Spinal cord (tissue), 9 donors: ENCODE measurements at regions not wholly inside any gene's neighbourhood (a gene's known extent, or its start where the extent isn't known, plus 50 kb on each side); places are given as distances from the start of the nearest gene placed in this dataset.

Experiments
- DNase-seq, 6 donors: peaks; one replicate each; pipeline versions ENCODE4 v3.0.0 to v3.0.0-alpha.2; 2013 to 2015; ENCODE audit warnings: low spot score in 6 of 6, low read depth in 4 of 6
- H3K27ac ChIP-seq: one replicate; pipeline ENCODE4 v1.5.1; 2013; ENCODE audit warnings: low read depth, low read length, control low read depth
- H3K27me3 ChIP-seq: one replicate; pipeline ENCODE4 v1.6.1; 2013; ENCODE audit warnings: low read length; ENCODE audit not compliant: control insufficient read depth, insufficient read depth
- H3K36me3 ChIP-seq: one replicate; pipeline ENCODE4 v1.6.1; 2013; ENCODE audit warnings: low read length; ENCODE audit not compliant: control insufficient read depth, insufficient read depth
- H3K4me1 ChIP-seq: one replicate; pipeline ENCODE4 v1.6.1; 2013; ENCODE audit warnings: low read length; ENCODE audit not compliant: control insufficient read depth, insufficient read depth
- H3K4me3 ChIP-seq: one replicate; pipeline ENCODE4 v1.5.1; 2013; ENCODE audit warnings: low read depth, low read length, control low read depth
- H3K9me3 ChIP-seq: one replicate; pipeline ENCODE4 v1.6.1; 2013; ENCODE audit warnings: low read length; ENCODE audit not compliant: control insufficient read depth, insufficient read depth
- WGBS: methylation state at CpG from one replicate; pipeline ENCODE4 v1.1.5; 2013; ENCODE audit warnings: missing lambda C conversion rate; ENCODE audit not compliant: insufficient coverage; 5-methylcytosine and 5-hydroxymethylcytosine counted together
- donor health status: healthy.

GRCh38 chr2:2870106-2870505 lies 507.5 kb downstream of the EIPR1 start:
- 25% methylated on average over 4 of the region's 5 CpGs for WGBS
- H3K27me3 ChIP-seq, result no peaks in the 10 kb centered on the region
- no peak overlapping the region for H3K27ac ChIP-seq
- H3K4me3 ChIP-seq, result no peak overlapping the region
- H3K9me3 ChIP-seq, result no peaks in the 10 kb centered on the region
- H3K4me1 ChIP-seq, result peaks cover 69% of the 10 kb centered on the region
- peaks cover 4% of the 10 kb centered on the region for H3K36me3 ChIP-seq
- DNase-seq, result no peak

- H3K27ac ChIP-seq, result no peak overlapping the region
- H3K9me3 ChIP-seq, result no peaks in the 10 kb centered on the region
- peaks cover 64% of the 10 kb centered on the region for H3K4me1 ChIP-seq
- 91% methylated on average over 1 of the region's 9 CpGs for WGBS
- H3K36me3 ChIP-seq, result no peaks in the 10 kb centered on the region
- H3K4me3 ChIP-seq, result no peak overlapping the region
- no peaks in the 10 kb centered on the region for H3K27me3 ChIP-seq
- DNase-seq, result no peak
These were observed 508.1 kb downstream of the EIPR1 start for GRCh38 chr2:2869553-2869952.

GRCh38 chr2:2868085-2868484 lies 509.5 kb downstream of the EIPR1 start:
- Histone ChIP-seq H3K36me3 (no peaks in the 10 kb centered on the region), H3K27ac (peak overlapping the region; percentile 43), H3K4me3 (no peak overlapping the region), H3K4me1 (peaks cover 55% of the 10 kb centered on the region), H3K27me3 (no peaks in the 10 kb centered on the region), H3K9me3 (no peaks in the 10 kb centered on the region)
- peak in 2 of 6 donors; percentile 68 to 77 for DNase-seq
- 10% methylated on average over 9 of the region's 9 CpGs for WGBS

GRCh38 chr2:2867397-2867979 lies 510.1 kb downstream of the EIPR1 start:
- Histone ChIP-seq H3K36me3 (no peaks in the 10 kb centered on the region), H3K27ac (no peak overlapping the region), H3K9me3 (no peaks in the 10 kb centered on the region), H3K27me3 (no peaks in the 10 kb centered on the region), H3K4me3 (no peak overlapping the region), H3K4me1 (peaks cover 55% of the 10 kb centered on the region)
- WGBS, result 35% methylated on average over 17 of the region's 18 CpGs
- DNase-seq, result peak in 2 of 6 donors; percentile 66 to 71

- peak in 2 of 6 donors; percentile 58 to 62 for DNase-seq
- no peaks in the 10 kb centered on the region for H3K27me3 ChIP-seq
- H3K9me3 ChIP-seq, result no peaks in the 10 kb centered on the region
- no peak overlapping the region for H3K27ac ChIP-seq
- peaks cover 49% of the 10 kb centered on the region for H3K4me1 ChIP-seq
- 29% methylated on average over 9 of the region's 14 CpGs for WGBS
- no peak overlapping the region for H3K4me3 ChIP-seq
- H3K36me3 ChIP-seq, result no peaks in the 10 kb centered on the region
These were observed 511.2 kb downstream of the EIPR1 start for GRCh38 chr2:2866459-2866858.

- Histone ChIP-seq H3K27ac (no peak overlapping the region), H3K4me1 (peaks cover 16% of the 10 kb centered on the region), H3K9me3 (no peaks in the 10 kb centered on the region), H3K4me3 (no peak overlapping the region), H3K27me3 (no peaks in the 10 kb centered on the region), H3K36me3 (no peaks in the 10 kb centered on the region)
- no peak for DNase-seq
- WGBS, result 77% methylated on average over 4 of the region's 5 CpGs
These were observed 515.2 kb downstream of the EIPR1 start for GRCh38 chr2:2862386-2862785.

GRCh38 chr2:2861666-2862240 lies 515.9 kb downstream of the EIPR1 start:
- peaks cover 10% of the 10 kb centered on the region for H3K4me1 ChIP-seq
- H3K9me3 ChIP-seq, result no peaks in the 10 kb centered on the region
- WGBS, result 96% methylated on average over 17 of the region's 19 CpGs
- H3K36me3 ChIP-seq, result no peaks in the 10 kb centered on the region
- no peak overlapping the region for H3K4me3 ChIP-seq
- no peak for DNase-seq
- no peak overlapping the region for H3K27ac ChIP-seq
- H3K27me3 ChIP-seq, result no peaks in the 10 kb centered on the region

- H3K4me1 ChIP-seq, result no peaks in the 10 kb centered on the region
- no peak overlapping the region for H3K4me3 ChIP-seq
- no peak overlapping the region for H3K27ac ChIP-seq
- WGBS, result 90% methylated on average over 20 of the region's 20 CpGs
- H3K27me3 ChIP-seq, result no peaks in the 10 kb centered on the region
- H3K36me3 ChIP-seq, result no peaks in the 10 kb centered on the region
- no peak for DNase-seq
- H3K9me3 ChIP-seq, result no peaks in the 10 kb centered on the region
These were observed 516.9 kb downstream of the EIPR1 start for GRCh38 chr2:2860589-2861300.

- Histone ChIP-seq H3K4me3 (no peak overlapping the region), H3K9me3 (no peaks in the 10 kb centered on the region), H3K27me3 (no peaks in the 10 kb centered on the region), H3K27ac (no peak overlapping the region), H3K36me3 (no peaks in the 10 kb centered on the region), H3K4me1 (no peaks in the 10 kb centered on the region)
- 96% methylated on average over 9 of the region's 9 CpGs for WGBS
- DNase-seq, result no peak
These were observed 517.9 kb downstream of the EIPR1 start for GRCh38 chr2:2859732-2860131.

- no peak for DNase-seq
- H3K9me3 ChIP-seq, result no peaks in the 10 kb centered on the region
- WGBS, result 99% methylated on average over 15 of the region's 15 CpGs
- no peaks in the 10 kb centered on the region for H3K27me3 ChIP-seq
- no peaks in the 10 kb centered on the region for H3K36me3 ChIP-seq
- no peak overlapping the region for H3K4me3 ChIP-seq
- no peaks in the 10 kb centered on the region for H3K4me1 ChIP-seq
- no peak overlapping the region for H3K27ac ChIP-seq
These were observed 518.5 kb downstream of the EIPR1 start for GRCh38 chr2:2859164-2859563.
